ENCODE measurements at regions not wholly inside any gene's neighbourhood (a gene's known extent, or its start where the extent isn't known, plus 50 kb on each side); places are given as distances from the start of the nearest gene placed in this dataset.

DNA sequence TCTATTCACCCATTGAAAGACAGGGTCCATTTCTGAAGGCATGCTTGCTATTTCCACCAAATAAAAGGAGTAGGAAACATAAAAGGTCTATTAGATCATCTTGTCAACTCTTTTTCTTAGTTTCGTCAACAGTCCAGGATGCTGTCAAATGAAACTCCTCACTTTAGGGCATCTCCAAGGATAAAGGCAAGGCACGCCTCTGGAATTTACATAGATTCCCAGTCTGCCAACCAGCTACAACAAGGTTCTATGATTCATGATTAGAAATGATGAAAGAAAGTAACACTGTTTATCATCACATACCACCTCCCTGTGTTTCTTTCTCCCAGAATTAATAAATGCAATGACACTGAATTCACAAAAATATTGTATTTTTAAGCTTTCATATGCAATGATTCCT lies 636.3 kb downstream of the LTN1 start:
- DNase-seq (ENCODE audit: low read depth in 2 of 2) = no peak

DNA sequence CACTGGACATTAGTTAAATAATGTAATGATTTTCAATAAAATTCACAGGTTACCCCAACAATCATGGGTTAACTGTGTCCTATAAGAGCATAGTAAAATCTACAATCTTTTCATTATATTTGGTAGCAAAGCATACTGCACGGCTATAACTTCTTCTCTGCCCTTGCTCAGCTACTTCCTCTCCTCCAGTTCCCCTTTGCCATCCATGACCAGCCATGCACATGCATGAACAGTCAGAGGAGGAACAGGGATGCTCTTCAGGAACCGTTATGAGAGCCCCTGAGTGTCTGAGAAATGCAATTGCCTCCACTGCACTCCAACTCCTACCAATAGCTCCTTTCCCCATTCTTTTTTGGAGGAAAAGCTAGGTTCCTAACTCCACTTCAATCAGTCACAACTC lies 646.7 kb downstream of the LTN1 start:
- DNase-seq (ENCODE audit: low read depth in 2 of 2) = no peak

DNA sequence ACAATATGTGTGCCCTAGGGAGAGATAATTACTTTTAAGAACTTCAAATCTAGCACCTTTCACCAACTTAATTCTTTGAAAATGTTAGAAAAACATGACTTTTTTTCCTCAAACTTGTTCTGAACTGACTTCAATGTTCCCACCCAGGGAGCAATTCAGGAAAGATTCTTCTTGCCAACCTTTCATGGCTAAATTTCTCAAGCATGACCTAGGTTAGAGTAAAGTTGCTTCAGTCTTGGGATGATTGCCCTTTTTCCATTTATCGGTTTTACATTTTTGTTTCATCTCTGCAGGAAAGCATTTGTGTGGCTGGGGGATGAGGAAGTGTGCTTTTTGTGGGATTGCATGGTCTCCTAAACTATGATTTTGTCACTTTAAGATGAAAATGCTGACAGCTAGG lies 647.7 kb downstream of the LTN1 start:
- no peak for DNase-seq (ENCODE audit: low read depth in 2 of 2)

DNA sequence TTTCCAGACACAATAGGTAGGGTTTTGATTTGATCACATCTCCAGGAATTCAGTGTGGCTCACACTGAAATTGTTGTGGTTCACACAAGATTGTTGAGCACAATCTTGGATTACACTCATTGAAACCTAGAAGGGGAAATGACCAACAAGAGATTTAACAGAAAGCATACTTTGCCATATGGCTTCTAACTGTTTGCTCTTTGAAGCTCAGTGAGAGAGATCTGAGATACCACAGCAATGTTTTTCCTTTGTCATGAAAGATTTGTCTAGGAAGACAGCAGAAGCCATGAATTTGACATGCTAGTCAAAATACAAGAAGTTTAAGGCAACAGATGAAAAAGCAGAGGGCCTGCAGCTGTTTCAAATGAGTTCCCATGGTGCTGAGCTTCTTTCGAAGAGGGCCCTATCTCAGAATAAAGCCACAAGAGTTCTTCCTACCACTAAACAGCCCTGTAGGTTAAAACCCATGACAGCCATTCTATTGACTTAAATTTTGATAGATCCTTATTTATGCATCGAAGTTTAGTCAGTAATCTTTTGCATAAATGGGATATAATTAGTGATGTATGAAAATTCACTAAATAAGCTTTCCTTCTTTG lies 650.4 kb downstream of the LTN1 start:
- no peak for DNase-seq (ENCODE audit: low read depth in 2 of 2)

DNA sequence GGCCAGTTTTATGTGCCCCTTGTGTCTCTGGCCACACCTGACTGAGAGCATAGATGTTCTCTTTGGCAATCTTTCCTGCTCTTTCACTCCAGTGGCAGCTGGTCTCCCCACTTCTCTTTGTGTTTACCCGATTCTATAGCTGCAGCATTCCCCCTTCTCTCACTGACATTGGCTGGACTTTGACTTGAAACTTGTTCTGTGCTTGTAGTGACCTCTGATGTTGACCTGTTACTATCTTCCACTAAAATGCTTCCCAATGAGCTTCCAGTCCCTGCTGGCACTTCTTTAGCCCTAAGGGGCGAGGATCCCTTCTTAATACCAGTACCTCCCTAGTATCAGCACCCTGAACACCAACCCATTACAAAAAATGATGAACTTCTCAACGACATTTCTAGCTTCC lies 653.3 kb downstream of the LTN1 start:
- no peak for DNase-seq (ENCODE audit: low read depth in 2 of 2)

DNA sequence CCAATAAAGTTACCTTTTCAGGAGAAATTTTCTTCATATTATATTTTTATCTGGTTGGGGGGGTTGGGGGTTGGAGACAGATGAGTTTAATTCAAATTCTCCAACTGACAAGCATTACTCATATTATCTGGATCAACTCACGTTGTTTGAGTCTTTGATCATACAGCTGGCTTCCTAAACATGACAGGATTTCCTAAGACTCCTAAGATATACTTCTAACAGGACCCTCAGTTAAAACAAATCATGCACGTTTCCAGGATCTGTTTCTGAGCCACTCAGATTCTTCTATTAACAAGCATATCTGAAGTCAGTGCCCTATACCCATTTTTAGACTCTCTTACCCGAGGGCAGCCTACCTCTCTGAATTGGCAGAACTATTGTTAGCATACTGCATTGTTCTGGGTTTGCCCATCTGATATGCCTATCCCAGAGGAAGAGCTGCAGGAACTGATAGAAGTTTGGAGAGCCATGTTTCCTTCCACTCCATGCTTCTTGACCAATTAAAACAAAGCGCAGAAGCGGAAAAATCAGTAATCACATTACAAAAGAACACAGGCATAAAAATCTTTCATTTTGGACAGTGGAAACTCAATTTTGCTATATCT lies 653.9 kb downstream of the LTN1 start:
- no peak for DNase-seq (ENCODE audit: low read depth in 2 of 2)

DNA sequence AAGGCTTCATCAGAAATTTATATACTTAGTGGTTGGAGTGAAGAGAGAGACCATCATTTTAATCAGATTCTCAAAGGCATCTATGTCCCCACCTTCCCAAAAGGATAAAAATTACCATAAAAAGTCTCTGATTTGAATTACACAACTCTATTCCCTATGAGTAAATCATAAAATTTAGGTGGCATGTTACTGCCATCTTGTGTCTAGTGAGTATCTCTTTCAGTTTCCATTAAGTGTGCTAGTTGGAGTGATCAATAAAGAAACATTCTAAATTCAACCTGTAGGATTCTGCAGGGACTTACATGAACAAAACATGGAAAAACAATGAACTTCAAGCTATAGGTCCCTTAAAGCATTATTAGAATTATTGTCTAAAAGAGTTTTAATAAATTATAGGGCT lies 655.4 kb downstream of the LTN1 start:
- no peak for DNase-seq (ENCODE audit: low read depth in 2 of 2)

DNA sequence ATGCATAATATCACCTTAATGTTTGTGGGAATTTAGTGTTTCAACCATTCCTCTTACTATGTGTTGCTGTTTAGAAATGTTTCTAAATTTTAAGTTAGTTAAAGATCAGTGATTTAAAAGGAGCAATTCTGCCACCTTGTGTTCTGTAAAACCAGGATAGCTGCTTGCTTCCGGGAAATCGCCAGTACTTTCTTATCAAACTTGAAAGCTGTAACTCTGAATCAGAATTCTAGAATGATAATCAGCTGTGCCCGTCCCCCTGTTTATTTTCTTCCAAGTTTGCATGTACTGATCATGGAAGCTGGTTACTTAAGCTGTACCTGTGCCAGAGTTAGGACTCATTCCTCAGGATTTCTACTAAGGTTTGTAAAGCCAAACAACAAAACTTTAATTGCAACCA lies 656.4 kb downstream of the LTN1 start:
- no peak for DNase-seq (ENCODE audit: low read depth in 2 of 2)

DNA sequence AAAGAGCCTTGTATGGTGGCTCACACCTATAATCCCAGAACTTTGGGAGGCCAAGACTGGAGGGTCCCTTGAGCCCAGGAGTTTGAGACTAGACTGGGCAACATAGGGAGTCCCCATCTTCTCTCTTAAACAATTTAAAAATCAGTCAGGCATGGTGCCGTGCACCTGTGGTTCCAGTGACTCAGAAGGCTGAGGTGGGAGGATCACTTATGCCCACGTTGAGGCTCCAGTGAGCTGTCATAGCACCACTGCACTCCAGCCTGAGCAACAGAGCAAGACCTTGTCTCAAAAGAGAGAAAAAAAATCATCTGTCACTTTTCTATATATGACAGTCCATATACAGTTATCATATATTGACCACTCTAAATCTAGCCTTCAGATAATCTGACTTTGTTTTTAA lies 658.3 kb downstream of the LTN1 start:
- DNase-seq (ENCODE audit: low read depth in 2 of 2) = no peak

DNA sequence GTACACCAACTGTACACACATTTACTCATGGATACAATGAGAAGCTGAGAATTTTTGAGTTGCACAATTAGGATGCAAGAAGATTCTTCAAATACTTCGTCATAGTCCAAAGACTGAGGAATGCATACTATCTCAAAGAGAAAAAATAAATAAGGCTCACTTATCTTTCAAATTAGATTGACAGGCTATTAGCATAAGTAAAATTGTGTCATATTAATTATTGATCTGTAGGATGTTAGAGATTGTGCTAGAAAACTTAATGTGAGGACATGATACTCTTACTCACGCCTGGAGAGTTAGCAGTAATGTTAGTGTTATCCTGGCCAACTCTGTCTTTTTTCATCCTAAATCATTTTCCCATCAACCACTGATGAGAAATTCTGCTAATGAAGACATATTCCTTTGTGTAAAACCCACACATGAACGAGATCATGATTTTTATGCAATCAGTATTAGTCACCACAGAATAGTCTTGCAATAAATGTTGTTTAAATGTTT lies 659.0 kb downstream of the LTN1 start:
- no peak for DNase-seq (ENCODE audit: low read depth in 2 of 2)

DNA sequence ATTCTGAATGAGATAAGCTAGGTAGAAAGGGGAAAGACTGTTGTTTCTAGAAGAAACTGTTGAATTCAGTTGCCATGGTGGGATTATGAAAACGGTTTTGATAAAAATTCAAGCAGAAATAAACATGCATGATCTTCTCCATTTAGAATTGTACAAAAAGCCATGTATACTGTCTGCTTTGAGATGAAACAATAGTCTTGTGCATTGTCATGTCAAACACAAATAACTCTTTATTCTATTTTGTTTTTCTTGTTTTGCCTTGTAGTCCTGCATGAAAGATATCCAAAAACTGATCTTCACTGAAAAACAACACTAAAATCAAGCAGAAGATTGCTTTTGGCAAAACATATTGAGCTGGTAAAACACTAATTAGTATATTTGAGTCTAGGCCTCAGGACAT lies 659.9 kb downstream of the LTN1 start:
- DNase-seq (ENCODE audit: low read depth in 2 of 2) = no peak

DNA sequence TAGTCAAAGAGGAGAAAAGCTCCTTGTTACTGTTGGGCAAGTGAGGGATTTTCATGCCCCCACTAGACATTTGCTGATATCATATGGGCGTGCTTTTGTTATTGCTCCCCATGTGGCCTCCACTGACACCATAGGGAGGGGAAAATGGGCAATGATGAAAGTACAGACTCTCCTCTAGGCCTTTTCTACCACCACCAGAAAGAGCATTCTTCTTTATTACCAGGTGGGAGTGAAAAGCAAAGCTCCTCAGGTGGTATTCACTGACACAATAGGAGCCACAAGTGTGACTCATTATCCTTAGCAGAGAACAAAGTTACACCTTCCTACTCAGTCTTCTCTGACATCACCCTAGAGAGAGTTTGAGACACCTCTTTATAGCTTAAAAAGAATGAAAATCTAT lies 667.1 kb downstream of the LTN1 start:
- no peak for DNase-seq (ENCODE audit: low read depth in 2 of 2)

DNA sequence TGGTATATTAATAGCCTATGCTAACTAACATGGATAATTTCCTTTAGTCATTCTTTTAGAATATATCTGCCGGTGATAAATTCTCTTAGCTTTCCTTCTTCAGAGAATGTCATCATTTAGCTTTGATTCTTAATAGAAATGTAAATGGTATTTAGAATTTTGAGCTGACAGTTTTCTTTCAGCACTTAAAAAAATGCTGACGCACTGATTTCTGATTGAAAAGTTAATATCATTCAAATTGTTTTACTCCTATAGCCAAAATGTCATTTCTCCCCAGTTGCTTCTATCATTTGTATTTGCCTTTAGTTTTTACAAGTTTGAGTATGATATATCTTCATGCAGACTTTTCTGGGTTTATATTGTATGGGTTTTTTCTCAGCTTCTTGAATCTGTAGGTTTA lies 668.0 kb downstream of the LTN1 start:
- DNase-seq (ENCODE audit: low read depth in 2 of 2) = no peak

DNA sequence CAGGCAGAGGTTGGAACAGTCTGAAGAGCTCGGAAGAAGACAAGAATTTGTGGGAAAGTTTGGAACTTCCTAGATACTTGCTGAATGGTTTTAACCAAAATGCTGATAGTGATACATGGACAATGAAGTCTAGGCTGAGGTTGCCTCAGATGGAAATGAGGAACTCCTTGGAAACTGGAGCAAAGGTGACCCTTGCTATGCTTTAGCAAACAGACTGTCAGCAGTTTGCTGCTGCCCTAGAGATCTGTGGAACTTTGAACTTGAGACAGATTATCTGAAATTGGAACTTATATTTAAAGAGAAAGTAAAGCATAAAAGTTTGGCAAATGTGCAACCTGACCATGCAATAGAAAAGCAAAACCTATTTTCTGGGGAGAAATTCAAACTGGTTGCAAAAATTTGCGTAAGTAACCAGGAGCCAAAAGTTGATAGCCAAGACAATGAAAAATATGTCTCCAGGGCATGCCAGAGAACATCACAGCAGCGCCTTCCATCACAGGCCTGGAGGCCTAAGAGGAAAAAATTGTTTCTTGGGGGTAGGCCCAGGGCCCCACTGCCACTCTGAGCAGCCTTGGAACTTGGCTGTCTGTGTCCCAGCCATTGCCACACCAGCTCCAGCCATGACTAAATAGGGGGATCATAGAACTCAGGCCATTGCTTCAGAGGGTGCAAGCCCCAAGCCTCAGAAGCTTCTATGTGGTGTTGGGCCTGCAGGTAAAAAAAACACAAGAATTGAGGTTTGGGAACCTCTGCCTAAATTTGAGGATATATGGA lies 675.3 kb downstream of the LTN1 start:
- DNase-seq (ENCODE audit: low read depth in 2 of 2) = no peak

DNA sequence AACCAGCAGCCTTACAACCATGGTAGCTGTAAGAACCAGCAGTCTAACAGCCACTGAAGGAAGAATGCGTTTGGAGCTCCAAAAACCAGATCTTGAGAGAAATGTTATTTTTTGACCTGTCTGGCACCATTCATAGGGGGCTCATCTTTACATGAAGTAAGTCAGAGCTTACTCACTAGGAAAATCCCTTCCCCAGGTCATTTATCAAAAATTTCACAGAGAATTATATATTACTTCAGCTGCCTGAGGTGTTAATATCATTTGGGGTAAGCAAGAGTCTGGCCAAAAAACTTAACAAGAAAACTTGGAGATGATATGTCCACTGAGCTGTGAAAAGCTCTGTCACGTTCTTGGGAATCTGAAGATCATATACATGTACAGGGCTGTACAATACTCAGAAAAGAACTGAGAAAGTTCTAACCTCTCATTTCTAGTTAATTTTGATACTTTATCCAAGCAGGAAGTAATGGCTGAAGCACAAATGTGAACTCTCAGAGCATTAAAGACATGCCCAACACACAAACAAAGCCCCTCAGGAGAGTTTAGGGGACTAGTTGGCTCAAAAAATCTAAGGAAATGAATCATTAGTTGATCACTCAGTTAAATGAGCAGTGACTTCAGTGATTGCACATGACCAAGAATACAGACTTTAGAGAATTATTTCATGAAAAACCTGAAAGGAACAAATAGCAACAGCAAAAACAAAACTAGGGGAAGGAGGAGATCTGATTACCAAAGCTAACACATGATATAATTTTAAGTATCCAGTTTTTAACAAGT lies 681.1 kb downstream of the LTN1 start:
- DNase-seq (ENCODE audit: low read depth in 2 of 2) = no peak

DNA sequence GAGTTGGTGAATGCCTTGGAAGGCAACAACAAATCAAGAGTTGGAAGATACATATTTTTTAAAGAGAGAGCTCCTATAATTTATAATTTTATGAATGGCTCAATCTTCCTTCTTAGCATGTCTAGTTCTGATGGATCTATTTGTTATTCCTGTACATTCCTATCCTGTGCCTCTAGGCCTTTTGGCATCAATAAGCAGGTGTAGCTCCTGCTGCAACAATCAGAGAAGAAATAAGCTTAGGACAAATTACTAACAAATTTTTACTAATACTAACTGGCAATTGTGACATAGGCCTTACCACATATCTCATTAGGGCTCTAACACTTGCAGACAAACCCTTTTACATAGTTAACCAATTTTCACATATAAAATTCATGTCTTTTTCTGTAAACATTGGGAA lies 682.0 kb downstream of the LTN1 start:
- no peak for DNase-seq (ENCODE audit: low read depth in 2 of 2)

DNA sequence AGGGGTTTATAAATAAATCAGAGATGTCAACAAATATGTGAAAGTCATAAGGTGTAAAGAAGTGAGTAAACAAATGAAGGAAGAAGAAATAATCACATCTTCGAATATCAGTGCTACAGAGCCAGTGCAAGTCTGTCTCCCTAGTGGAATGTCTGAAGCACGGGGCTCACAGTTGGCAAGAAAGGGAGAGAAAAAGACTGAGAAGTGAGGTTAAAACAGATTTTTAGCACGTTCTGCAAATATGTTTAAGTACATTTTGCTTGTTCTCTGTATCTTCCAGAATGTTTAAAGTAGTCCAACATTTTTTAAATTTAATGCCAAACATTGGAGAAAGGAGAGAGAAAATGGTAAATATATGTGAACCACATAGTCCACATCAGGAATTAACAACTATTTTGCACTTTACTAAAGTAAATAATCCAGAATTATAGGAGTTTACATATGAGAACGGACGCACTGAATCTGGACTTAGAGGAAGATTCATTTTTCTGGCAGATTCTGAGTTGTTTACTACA lies 682.4 kb downstream of the LTN1 start:
- no peak for DNase-seq (ENCODE audit: low read depth in 2 of 2)

DNA sequence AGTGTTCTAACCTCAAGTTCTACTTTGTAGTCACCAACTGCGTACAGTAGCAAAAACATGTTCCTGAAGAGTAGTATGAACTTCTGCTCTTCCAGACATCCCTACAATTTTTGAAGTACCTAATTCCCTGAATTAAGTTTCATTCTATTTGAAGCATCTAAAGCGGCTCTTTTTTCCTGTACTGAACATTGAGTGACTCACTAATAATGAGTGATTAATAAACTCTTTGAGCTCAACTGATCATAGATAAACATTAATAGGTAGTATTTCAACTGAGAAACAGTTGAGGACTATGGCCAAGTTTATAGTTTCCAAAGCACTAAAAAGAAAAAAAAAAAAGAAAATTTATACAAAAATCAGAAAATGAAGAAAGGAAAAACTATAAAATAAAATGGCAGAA lies 683.1 kb downstream of the LTN1 start:
- DNase-seq (ENCODE audit: low read depth in 2 of 2) = no peak

DNA sequence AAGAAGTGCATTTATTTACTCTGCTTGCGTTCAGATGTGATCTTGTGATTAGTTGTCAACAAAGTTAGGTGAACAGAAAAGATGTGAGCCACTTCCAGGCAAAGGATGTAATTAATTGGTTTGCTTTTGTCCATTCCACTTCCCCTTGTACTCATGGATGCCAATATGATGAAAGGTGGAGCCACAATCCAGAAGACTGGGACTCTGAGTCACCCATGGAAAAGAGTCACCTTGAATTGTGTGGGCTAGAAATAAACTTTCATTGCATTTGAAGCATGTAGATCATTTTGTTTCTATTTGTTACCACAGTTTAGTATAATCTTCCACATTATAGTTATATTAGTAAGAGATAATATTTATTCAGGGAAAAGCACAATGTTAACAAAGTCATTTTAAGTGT lies 684.2 kb downstream of the LTN1 start:
- DNase-seq (ENCODE audit: low read depth in 2 of 2) = no peak

DNA sequence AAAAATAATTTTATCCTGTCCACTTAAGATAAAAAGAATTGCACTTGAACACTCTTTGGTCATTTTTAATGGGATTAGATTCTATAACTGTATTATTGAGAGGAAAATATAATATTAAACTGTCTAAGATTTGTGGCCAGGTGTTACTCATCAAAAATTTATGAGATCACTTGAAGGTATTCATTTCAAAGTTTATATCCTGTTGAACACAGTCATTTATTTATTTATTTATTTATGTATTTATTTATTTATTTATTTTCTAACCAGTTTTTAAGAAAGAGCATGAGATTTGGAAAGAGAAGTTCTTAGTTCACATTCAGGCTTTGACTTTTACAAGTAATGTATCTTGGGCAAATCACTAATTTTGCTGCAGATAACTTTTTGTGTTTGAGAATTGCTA lies 692.7 kb downstream of the LTN1 start:
- DNase-seq (ENCODE audit: low read depth in 2 of 2) = no peak

DNA sequence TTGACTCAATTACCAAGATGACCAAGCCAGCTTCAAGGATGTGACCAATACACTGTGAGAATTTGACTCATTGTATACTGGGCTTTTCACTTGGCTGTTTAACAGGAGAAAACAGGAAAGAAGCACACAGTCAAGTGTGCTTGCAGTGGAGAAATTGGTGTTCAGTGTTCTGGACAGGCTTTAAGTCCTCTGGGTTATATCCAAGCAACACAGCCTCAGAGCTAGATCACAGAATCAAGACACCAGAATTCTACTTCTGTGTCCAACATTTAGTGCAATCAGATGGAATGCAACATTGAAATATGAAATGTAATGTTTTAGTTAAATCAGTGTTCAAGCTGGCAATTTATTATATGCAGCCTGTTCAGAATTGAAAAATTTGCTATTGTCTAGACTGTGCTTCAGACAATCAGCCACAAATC lies 694.4 kb downstream of the LTN1 start:
- no peak for DNase-seq (ENCODE audit: low read depth in 2 of 2)

DNA sequence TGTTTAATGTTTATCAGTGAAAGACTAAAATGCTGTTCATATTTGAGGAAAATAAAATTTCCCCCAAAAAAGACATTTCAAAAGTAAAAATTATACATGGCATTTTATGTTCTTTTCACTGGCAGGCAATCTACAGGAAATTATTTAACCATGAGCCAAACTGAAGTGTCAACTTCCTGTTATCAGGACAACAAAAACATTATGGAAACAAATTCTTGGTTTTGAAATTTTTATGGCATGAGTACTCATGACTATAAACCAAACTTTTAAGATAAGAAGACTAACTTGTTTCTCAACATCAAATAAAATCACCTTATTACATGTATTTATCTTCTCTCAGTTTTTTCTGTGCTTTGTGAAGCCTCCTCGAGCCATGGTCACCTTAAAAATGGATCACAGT lies 698.6 kb downstream of the LTN1 start:
- DNase-seq (ENCODE audit: low read depth in 2 of 2) = no peak

All from stimulated activated CD8-positive, alpha-beta memory T cell treated with anti-CD3 and anti-CD28 coated beads, Interleukin-7, amount 100 ng/mL, for 4 hours (primary cell).